ENCODE measurements at regions not wholly inside any gene's neighbourhood (a gene's known extent, or its start where the extent isn't known, plus 50 kb on each side); places are given as distances from the start of the nearest gene placed in this dataset.

DNA sequence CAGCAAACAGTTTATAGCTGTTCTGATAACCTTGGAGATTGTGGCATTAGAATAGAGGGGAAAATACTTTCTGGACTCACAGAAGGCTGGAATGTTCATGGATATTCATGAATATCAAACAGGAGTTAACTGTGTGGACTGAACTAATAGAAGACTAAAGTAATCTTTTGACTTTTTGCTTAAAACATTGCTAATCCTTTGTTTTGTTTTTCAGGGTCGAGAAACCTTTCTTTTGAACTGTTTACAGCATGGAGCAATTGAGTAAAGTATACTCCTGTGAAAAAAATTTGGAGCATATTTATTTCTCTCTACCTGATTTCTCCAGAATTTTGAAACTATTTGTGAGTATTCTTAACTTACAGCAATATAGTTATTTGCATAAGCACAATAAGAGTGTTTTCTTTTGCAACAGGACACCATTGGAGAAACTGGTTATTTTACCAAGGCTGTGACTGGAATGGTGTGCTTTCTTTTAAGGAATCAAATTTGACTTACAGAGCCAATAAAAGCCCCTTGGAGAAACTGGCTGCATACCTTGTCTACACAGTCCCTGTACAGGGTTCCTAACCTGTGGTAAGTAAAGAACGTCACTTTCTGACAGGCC is 821.6 kb downstream of the TBC1D22A start:
- no peak for DNase-seq

DNA sequence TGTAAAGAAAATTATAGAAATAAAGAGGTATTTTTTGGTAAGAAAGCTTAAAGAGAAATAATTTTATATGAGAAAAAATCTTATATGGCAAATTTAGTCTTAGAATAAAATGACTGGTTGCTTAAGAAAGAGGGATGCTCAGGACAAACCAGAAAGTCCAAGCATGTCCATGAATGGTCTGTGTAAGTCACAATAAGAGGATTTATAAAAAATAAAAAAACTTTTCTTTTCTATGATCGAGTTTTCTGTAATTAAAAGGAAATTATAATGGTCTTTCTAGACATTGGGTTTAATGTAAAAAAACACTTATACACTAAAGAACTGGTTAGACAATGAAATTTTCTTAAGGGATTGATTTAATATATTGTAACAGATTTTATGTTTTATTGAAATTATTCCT is 819.6 kb downstream of the TBC1D22A start:
- DNase-seq, result no peak

DNA sequence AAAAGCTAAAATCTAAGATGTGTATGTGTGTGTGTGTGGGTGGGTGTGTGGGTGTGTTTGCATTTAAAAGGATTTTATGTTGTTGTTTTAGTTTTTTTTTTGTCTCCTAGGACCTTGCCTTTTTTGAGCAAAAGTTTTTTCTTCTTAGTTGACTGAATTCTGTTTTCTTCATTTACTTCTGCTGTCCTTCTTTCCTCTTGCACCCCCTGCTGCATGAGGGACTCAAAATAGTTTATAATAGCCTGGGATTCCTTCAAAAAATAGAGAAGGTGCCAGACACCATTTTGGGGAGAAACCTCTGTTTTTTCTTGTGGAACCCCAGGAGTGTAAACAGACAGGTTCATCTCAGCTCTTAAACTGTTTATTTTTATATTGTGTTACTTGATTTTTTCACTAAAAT is 817.7 kb downstream of the TBC1D22A start:
- no peak for DNase-seq

DNA sequence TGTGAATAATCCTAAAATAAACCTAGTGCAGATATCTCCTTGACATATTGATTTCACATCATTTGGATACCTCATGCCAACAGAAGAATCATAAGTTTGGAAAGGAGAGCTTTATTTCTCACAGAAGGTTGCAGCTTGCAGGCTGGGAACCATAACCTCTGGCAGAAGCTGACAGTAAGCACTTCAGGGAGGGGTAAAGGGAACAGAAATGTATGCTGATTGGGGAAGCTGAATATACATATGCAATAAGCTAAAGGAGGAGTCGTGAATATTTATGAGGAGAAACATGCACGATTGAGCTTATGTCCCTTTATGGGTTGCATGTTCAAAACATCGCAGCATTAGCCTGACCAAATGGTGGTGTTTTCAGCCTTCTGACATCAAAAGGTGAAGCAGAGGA is 814.5 kb downstream of the TBC1D22A start:
- DNase-seq, result no peak

DNA sequence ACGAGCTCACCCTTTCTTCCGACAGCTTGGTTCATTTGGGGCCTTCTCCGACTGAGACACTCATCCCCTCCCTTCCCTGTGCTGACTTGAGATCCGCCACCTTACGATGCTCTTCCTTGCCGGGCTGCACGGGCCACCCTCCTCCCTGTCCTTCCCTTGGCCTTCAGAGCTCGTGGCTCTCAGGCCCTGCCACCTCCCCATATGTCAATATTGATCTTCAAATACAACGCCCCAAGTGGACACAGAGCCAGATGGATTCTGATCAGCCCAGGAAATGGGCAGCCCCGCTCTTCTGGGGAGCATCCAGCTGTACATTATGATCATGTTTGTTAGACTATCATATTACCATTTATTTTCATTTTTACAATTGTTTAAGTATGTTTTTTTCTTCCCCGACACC is 812.8 kb downstream of the TBC1D22A start:
- DNase-seq, result peak; percentile 8

DNA sequence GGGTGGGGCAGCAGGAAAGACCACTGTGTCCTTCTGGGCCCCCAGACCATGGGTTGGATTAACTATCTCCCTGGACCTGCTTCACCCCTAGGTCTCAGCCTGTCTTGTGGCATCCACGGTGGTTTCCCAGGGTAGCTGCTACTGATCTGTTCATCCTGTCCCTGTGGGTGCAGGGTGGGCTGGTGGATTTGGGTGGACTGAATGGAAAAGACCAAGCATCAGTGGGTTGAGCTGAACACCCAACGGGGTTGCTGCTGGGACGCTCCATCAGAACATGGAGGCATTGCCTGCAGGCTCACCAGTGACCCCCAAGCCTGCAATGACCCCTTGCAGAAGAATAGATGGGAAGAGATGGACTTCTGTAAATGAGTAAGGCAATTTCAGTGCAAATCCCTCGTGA is 812.1 kb downstream of the TBC1D22A start:
- peak; percentile 27 for DNase-seq

DNA sequence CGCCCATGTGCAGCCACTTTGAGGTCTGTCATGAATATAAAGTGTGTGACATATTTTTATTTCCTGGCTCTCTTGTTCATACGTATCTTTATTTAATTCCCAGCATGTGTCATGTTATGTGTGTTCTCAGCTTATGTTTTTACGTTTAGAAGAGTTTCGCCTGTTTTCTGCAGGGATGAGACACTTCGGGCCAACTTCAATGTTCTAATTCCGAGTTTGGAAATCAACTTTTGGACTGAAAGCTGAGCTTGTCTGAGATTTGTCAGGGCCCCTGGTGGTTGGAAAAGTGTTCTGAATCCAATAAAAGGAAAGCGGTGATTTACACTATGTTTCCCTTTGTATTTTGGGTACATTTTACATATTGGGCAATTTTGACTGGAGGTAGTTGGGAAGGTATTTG is 810.7 kb downstream of the TBC1D22A start:
- no peak for DNase-seq

DNA sequence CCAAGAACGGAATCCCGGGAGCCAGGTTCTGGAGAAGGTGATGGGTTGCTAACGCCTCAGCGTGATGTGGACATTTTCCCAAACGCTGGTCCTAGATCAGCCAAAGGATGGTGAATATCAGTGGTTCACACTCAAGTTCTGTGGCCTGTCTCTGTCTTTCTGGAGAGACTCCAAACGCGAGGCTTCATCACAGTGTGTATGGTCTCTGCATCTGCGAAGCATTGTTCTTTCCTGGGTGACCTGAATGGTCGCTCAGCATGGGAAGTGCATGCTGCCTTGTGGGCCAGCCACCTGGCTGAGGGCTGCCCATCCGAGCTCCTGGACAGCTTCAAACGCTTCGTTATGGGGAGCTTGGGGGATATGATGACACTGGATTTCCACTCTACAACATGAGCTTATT is 810.0 kb downstream of the TBC1D22A start:
- peak; percentile 8 for DNase-seq

DNA sequence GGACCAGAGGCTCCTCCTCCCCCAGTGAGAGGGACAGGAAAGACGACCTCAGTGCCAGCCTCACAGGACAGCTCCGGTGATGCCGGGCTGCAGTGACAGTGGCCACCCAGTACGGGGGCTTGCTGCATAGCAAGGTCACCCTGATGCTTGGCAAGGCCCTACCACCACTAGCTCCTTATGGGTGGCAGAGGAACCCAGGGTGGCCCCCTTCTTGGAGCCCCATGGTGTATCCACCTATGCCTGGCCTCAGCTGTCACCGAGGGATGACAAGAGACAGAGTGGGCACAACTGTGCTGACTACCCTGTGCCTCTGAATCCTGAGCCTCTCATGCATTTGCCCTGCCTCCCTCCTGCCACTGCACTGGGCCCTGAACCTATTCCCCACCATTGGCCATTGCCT is 809.2 kb downstream of the TBC1D22A start:
- no peak for DNase-seq

DNA sequence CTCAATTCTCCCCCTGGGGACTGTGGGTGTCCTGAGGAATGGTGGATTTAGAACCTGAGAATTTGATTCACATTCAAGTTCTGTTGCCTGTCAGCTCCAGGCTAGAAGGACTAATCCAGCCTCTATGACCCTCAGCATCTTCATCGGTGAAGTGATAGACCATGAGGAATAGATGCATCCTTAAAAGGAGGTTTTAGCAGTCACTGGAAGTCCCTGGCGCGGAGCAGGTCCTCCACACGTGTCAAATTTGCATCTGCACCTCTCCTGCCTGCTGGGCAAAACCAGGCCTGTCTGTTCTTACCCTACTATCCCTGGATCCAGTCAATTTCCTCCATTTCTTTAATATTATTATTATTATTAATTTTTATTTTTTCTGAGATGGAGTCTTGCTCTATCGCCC is 808.4 kb downstream of the TBC1D22A start:
- no peak for DNase-seq

DNA sequence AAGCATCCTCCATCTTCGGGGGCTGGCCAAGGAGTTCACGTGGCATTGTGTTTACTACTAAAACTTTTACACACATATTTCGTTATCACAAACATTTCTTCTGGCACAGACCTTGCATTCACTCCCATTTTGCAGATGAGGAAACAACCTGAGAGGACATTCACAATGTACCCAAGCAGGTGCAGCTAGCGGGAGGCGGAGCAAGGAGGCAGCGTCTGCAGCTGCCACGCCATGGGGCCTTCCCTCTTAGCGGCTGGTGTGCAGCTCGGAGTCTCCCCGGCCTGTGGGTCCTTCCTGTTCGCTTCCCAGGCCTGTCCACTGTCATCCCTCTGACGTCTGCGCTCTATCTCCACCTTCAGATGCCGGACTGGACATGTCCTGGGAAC is 807.8 kb downstream of the TBC1D22A start:
- DNase-seq, result no peak

DNA sequence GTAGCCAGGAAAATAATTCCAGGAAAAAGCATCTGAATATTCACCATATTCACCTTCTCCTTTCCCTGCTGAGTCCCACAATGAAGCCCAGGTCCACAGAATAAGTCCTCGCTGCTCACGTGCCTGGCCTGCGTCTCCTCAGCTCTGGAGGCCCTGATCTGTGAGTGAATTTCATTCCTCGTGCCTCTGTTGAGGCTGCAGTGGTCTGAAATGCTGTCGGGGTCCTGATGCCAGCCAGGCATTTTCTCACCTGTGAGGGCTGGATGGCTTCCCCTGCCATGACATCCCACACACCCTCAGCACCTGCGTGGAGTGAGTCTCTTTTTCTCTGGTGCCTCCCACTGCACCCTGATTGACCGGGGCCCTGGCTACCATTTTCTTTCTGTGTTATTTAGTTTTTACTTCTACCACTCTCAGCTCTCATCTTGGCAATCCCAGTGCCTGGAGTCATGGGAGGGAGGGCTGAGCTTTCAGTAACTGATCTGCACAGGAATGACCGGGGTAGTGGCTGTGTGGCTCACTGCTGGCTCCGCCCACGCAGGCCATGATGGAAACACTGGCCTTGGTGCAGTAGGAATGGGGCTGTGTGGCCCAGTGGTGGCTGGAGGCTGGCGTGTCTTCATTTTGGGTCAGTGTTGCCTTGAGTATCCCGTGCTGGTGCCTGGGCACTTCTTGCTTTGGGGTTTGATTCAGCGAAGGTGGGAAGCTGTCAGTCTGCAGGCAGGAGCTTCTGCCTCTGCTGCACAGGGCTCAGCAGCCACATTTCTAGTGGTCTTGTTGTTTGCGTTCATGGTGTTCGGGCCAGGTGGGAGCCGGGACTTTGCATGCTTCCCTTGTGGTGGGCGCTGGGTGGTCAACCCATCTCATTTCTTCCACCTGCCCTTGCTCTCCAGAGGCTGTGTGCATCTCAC is 807.2 kb downstream of the TBC1D22A start:
- DNase-seq, result no peak

DNA sequence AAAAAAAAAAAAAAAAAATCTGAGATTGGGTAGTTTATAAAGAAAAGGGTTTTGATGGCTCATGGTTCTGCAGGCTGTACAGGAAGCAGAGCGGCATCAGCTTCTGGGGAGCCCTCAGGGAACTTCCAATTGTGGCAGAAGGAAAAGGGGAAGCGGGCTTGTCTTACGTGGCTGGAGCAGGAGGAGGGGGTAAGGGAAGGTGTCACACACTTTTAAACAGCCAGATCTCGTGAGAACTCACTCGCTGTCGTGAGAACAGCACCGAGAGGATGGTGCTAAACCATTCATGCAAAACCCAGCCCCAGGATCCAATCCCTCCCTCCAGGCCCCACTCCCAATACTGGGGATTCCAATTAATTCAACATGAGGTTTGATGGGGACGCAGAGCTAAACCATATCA is 806.2 kb downstream of the TBC1D22A start:
- no peak for DNase-seq

DNA sequence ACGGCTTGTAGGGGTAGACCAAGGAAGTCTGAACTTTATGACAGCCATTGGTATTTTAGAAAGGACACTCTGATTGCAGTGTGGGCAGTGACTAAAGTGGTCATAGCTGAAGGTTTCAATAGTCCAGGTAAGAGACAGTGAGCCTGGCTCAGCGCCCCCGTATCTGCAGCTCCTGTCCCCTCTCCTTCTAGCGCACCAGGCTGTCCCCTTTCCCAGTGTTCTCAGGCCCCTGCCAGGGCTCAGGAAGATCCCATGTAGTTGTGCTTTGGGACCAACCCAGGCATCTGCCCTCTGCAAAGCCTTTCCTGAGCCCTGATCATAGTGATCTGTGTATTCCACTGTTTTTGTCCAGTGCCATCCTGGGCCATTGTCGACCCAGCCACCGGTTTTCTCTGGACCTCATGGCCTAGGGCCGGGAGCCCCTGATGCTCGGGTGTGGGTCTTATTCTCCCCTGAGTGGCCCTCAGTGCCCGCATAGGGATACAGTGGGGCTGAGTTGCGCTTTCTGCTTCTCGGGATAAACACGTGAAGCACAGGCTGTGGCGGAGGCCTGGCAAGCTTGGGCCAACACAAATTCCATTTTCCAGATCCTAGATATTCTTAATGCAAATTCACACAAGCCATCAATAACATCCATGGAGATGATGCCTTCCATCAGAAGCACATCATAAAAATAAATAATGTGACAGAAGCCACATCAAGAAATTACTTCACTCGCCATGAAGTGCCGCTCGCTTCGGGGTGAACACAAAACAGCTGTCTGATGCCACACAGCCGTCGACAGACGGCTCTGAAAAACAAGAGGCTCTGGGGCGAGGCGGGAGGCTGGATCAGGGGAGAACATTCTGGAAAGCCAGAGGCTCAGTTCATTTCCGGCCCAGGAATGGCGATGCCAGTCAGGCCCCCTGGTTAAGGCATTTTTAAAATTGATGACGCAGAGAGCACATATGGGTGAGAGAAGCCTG is 805.0 kb downstream of the TBC1D22A start:
- no peak for DNase-seq

DNA sequence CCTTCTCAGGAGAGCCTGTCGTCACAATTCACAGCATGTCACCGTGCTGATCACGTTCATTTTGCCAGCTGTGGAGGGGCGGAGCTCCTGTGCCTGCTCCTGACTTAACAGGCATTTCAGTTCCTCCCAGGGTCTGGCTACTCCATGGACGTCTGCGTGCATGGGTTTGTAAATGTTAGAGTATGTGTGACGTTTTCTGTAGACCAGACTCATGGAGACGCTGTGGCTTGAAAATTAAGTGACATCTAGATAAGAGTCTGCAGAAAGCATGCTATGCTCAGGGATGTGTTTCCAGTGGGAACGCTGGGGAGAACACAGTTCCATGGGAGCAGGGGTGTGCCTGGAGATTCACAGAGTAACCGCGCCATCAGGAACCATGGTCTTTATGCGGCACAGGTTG is 804.0 kb downstream of the TBC1D22A start:
- DNase-seq, result no peak

DNA sequence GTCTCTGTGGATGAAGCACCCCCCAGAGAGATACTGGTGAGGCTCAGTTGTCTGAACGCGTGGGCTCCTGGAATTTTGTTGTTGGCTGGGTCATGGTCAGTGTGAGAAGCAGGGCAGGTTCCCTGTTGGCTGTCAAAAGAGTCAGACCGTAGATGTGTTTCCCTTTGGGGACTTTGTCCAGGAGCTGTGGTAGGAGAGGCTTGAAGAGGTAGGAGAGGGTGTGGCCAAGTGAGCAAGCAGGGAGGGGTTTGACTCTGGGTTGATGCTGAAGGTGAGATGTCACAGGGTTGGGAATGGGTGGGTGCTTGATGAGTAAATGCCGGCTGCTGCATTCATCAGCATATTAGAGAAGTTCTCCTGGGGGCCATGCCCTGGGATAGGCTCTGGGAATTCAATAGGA is 803.2 kb downstream of the TBC1D22A start:
- DNase-seq, result no peak

DNA sequence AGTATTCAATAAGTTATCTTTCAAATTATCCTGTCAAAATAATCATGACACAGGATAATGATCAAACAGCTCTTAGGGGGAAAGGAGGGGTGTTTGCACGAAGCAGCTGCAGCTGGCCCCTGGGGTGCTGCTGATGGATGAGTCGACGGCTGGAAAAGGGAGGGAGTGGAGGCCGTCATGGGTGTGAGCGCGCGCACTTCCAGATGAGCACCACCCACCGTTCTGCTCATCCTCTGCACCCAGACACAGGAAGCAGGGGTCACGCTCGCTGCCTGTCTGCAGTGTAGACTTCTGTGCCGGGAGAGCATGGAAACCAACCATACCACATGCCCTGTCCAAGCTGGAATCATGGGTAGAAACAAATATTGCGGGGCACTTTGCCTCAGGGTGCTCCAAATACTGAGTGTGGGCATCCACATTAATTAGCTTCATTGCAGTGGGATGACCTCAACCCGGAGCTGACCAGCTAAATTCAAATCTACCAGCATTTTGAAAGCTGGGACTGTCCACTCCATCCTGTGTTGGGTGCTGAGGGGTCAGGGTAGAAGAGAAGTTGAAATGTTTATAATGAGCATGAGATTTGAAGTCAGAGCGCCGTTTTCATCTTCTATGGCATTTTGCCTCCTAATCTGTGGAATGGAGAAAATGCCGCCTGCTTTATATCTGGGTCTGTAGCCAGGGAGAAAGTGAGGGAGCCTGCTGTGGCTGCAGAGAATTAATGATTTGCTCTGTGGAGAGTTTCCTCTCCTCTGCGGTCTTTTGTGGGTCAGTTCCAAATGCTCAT is 802.4 kb downstream of the TBC1D22A start:
- no peak for DNase-seq

DNA sequence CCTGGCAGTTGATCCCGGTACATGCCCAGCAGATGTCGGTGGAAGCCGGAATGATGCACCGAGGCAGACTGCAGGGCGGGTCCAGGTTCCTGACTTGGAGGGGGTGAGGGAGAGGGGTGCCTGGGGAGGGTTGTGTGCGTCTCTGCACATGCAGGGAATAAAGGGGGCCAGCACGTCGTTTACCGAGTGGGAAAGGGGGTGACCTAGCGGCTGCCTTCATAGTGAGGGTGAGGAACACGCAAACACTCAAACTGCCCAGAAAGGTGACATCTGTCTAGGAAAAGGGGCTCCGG is 801.7 kb downstream of the TBC1D22A start:
- DNase-seq, result no peak

DNA sequence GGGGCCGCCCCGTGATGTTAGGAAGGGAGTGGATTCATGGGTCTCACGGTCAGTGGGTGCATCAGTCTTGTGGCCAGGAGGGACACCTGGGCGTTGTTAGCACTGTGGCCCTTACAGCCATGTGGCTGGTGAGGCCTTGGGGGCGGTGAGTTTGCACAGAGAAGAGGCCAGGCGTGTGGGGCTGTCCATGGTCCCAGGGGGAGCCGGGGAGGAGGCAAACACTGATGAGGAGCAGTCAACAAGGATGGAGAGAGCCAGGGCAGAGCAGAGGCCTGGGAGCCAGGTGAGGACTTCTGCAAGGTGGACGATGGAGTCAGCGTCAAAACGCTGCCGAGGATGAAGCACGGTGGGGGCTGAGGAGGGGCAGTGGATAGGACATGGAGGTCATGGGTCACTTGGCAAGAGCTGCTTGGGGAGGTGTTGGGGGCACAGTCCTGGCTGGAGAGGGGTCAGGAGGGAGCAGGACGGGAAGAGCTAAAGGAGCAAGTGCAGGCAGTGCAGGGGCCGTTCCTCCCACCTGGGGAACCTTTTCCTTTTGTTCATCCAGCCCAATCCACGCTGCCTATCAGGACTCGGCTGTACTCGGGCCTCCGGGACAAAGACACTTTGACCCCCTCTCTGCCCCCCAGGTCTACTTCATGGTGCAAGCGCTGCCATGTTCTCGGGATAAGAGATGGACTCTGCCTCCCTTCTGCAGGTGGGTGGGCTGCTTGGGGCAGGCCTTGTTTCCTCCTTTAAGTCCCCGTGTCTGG is 801.1 kb downstream of the TBC1D22A start:
- no peak for DNase-seq

DNA sequence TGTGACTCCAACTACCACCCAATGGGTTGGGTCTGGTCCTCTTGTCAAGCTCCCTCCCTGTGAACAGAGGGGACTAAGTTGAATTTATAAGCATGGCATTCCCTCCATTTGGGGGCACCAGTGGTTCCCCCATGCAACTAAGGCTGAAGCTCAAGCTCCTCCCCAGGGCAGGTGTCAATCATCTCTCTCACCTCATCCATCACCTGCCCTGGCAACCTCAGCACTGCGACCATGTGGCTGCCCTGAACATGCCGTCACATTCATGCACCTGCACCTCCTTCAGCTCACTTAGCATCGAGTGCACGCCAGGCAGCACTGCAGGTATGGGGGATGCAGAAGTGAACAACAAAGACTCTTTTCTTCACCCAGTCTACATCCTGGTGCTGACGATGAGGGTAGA is 799.3 kb downstream of the TBC1D22A start:
- DNase-seq, result no peak

DNA sequence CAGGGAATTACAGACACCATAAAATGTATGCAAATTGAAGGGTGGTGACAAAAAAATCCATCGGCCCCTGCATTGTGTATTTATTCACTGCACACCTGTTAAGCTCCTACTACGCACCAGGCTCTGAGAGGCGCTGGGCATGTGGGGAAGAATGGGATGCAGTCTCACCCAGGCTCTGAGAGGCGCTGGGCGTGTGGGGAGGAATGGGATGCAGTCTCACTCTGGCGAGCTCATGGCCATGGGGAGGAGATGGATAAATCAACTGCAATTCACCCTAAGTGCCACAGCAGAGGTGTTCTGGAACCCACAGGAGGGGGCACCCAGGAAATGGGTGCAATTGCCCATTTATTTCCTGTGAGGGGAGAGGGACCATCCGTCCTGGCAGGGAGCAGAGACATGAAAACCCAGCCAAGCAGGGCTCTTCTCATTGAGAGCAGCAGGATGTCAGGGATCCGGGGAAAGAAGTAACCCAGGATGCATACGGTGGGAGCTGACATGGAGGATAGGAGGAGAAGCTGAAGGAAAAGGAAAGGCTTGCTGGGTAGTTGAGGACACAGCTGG is 798.7 kb downstream of the TBC1D22A start:
- no peak for DNase-seq
